Prostate gland (tissue), 2 donors: ENCODE measurements at regions not wholly inside any gene's neighbourhood (a gene's known extent, or its start where the extent isn't known, plus 50 kb on each side); places are given as distances from the start of the nearest gene placed in this dataset.

Experiments used
- DNase-seq: peaks from one replicate; pipeline ENCODE4 v3.0.0-alpha.2; 2019; ENCODE audit warnings: low spot score
- H3K27ac ChIP-seq, 2 donors: fragments of 200-600 bp; sonication (generic); 2 replicates each; pipeline ENCODE4 v1.5.1; 2017 to 2019
- H3K27me3 ChIP-seq: fragments of 200-600 bp; sonication (generic); replicated peaks from 2 replicates; pipeline ENCODE4 v1.5.1; 2019; ENCODE audit not compliant: insufficient read depth
- H3K36me3 ChIP-seq, 2 donors: fragments of 200-600 bp; sonication (generic); 1 replicate in 1 of 2; 2 replicates in 1 of 2; pipeline versions ENCODE4 v1.5.1 to v1.8.1; 2017 to 2019
- H3K4me1 ChIP-seq: fragments of 200-600 bp; sonication (generic); replicated peaks from 2 replicates; pipeline ENCODE4 v1.5.1; 2019
- H3K4me3 ChIP-seq, 2 donors: fragments of 200-600 bp; sonication (generic); 2 replicates each; pipeline ENCODE4 v1.5.1; 2017 to 2019
- H3K9me3 ChIP-seq: fragments of 200-600 bp; sonication (generic); 2 replicates; pipeline ENCODE4 v1.5.1; 2017
- CTCF ChIP-seq, 4 experiments: fragments of 200-600 bp in 2 of 4; fragments of 450-650 bp in 2 of 4; sonication (generic) in 2 of 4; IDR thresholded peaks; 1 replicate in 3 of 4; 2 replicates in 1 of 4; pipeline ENCODE4 v1.5.1; 2016 to 2019; ENCODE audit warnings: antibody characterized with exemption in 4 of 4, mild to moderate bottlenecking in 2 of 4, moderate library complexity in 2 of 4
- POLR2A ChIP-seq: fragments of 450-650 bp; IDR thresholded peaks from one replicate; pipeline ENCODE4 v1.6.1; 2016; ENCODE audit warnings: antibody characterized with exemption, mild to moderate bottlenecking
- POLR2AphosphoS5 ChIP-seq: sonication (generic); formaldehyde crosslinking; IDR thresholded peaks from one replicate; pipeline ENCODE4 v1.6.1; 2017; ENCODE audit warnings: antibody characterized with exemption
- WGBS: methylation state at CpG from one replicate; pipeline ENCODE4 v1.1.5; 2018; 5-methylcytosine and 5-hydroxymethylcytosine counted together
- intact Hi-C: fragments of 100-400 bp; cut with DNase I; formaldehyde crosslinking; loops from one replicate; pipeline ENCODE4 v1.14.2; 2022

GRCh38 chr18:41593171-41593675 lies 361.8 kb upstream of the PIK3C3 start:
- no peak for TF ChIP-seq POLR2AphosphoS5
- no peak for TF ChIP-seq CTCF (IDR thresholded peaks at IDR 0.05)
- TF ChIP-seq POLR2A: no peak
- H3K27me3 ChIP-seq: no peaks in the 10 kb centered on the region
- H3K9me3 ChIP-seq: no peaks in the 10 kb centered on the region
- no peaks in the 10 kb centered on the region for H3K36me3 ChIP-seq
- intact Hi-C loops: no loop called here
- DNase-seq: no peak
- H3K4me3 ChIP-seq: no peak overlapping the region
- H3K27ac ChIP-seq: no peak overlapping the region
- H3K4me1 ChIP-seq: no peaks in the 10 kb centered on the region

DNA sequence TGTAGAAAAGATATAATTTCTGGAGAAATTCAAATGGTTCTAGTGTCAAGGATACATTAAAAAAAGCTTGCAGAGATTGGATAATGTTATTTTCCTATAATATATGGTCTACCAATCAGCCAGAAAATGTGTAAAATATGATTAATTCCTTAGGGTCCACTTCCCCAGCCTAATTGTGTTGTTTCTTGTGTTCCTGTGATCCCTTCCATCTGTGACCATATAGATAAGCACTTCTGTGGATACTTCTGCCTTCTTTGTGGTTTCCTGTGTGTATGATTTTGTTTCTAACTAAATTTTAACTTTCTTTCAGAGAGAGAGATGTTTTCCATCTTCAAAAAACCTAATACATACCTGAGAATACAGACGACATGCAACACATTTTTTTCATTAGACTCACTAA lies 367.1 kb upstream of the PIK3C3 start:
- Histone ChIP-seq H3K4me1 (no peaks in the 10 kb centered on the region), H3K36me3 (no peaks in the 10 kb centered on the region), H3K27ac (no peak overlapping the region), H3K4me3 (no peak overlapping the region), H3K27me3 (no peaks in the 10 kb centered on the region), H3K9me3 (no peaks in the 10 kb centered on the region)
- DNase-seq: no peak
- 68% methylated on average over 1 of the region's 1 CpG for WGBS
- TF ChIP-seq CTCF (IDR thresholded peaks at IDR 0.05): no peak
- TF ChIP-seq POLR2A: no peak
- no peak for TF ChIP-seq POLR2AphosphoS5
- intact Hi-C loops: loop anchor here (5.0 kb wide), 1 partner anchor 316 kb away; no protein-coding TSS in a partner anchor

- H3K4me3 ChIP-seq: no peak overlapping the region
- 87% methylated on average over 2 of the region's 2 CpGs for WGBS
- intact Hi-C loops: loop anchor here (5.0 kb wide), 1 partner anchor 313 kb away; no protein-coding TSS in a partner anchor
- no peaks in the 10 kb centered on the region for H3K9me3 ChIP-seq
- no peaks in the 10 kb centered on the region for H3K4me1 ChIP-seq
- no peak for DNase-seq
- H3K36me3 ChIP-seq: no peaks in the 10 kb centered on the region
- TF ChIP-seq CTCF (IDR thresholded peaks at IDR 0.05) (no peak), POLR2AphosphoS5 (no peak), POLR2A (no peak)
- no peaks in the 10 kb centered on the region for H3K27me3 ChIP-seq
- no peak overlapping the region for H3K27ac ChIP-seq
These were observed 369.5 kb upstream of the PIK3C3 start for GRCh38 chr18:41585512-41585911.

DNA sequence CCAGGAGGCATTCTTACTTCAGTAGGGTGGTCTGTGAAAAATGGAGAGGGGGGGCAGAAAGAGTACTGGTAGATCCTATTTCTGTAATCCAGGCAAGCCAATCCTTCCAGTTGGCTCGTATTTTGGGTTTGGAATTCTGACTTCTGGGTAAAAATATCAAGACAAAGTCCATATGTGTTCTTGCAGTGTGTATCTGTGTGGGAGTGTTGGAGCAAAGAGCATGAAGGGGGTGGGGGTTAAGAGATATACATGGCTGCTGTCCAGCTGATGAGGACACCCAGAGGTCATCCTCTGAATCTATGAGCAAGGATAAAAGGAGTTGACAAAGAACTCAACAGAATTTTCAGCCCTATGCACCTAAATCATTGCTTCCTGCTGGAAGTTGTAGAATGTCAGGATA lies 375.8 kb upstream of the PIK3C3 start:
- intact Hi-C loops: no loop called here
- TF ChIP-seq POLR2A: no peak
- TF ChIP-seq CTCF (IDR thresholded peaks at IDR 0.05): no peak
- no peak for TF ChIP-seq POLR2AphosphoS5
- Histone ChIP-seq H3K27ac (no peak overlapping the region), H3K27me3 (no peaks in the 10 kb centered on the region), H3K4me1 (no peaks in the 10 kb centered on the region), H3K4me3 (no peak overlapping the region), H3K36me3 (no peaks in the 10 kb centered on the region), H3K9me3 (no peaks in the 10 kb centered on the region)
- 70% methylated on average over 1 of the region's 1 CpG for WGBS
- DNase-seq: no peak

GRCh38 chr18:41577529-41577928 lies 377.5 kb upstream of the PIK3C3 start:
- Histone ChIP-seq H3K27ac (no peak overlapping the region), H3K36me3 (no peaks in the 10 kb centered on the region), H3K9me3 (no peaks in the 10 kb centered on the region), H3K27me3 (no peaks in the 10 kb centered on the region), H3K4me1 (no peaks in the 10 kb centered on the region), H3K4me3 (no peak overlapping the region)
- intact Hi-C loops: no loop called here
- DNase-seq: no peak
- TF ChIP-seq CTCF (IDR thresholded peaks at IDR 0.05): no peak
- TF ChIP-seq POLR2A: no peak
- TF ChIP-seq POLR2AphosphoS5: no peak
